H9 (cell line): ENCODE measurements at regions not wholly inside any gene's neighbourhood (a gene's known extent, or its start where the extent isn't known, plus 50 kb on each side); places are given as distances from the start of the nearest gene placed in this dataset.

ENCODE experiments used
- DNase-seq: peaks from one replicate; pipeline ENCODE4 v3.0.0-alpha.2; 2017
- H2AFZ ChIP-seq: one replicate; pipeline ENCODE4 v1.6.1; 2013; ENCODE audit warnings: mild to moderate bottlenecking, low read length, control low read depth, moderate library complexity
- H2AK5ac ChIP-seq: 2 replicates; pipeline ENCODE4 v1.6.1; 2013; ENCODE audit warnings: low read length, control low read depth, mixed read lengths; ENCODE audit not compliant: insufficient read length
- H2BK120ac ChIP-seq: one replicate; pipeline ENCODE4 v1.6.1; 2013; ENCODE audit warnings: low read depth, mild to moderate bottlenecking, low read length, control low read depth, inconsistent platforms; ENCODE audit not compliant: poor library complexity, severe bottlenecking
- H2BK12ac ChIP-seq: 2 replicates; pipeline ENCODE4 v1.6.1; 2013; ENCODE audit warnings: low read length, control low read depth, mixed read lengths, low read depth; ENCODE audit not compliant: insufficient read length
- H2BK15ac ChIP-seq: 2 replicates; pipeline ENCODE4 v1.6.1; 2013; ENCODE audit warnings: low read depth, low read length, control low read depth
- H2BK20ac ChIP-seq: one replicate; pipeline ENCODE4 v1.6.1; 2013; ENCODE audit warnings: low read depth, mild to moderate bottlenecking, low read length, control low read depth, inconsistent platforms; ENCODE audit not compliant: poor library complexity, severe bottlenecking
- H2BK5ac ChIP-seq: 2 replicates; pipeline ENCODE4 v1.6.1; 2013; ENCODE audit warnings: low read length, control low read depth, mixed read lengths; ENCODE audit not compliant: insufficient read length
- H3K14ac ChIP-seq: 2 replicates; pipeline ENCODE4 v1.6.1; 2013; ENCODE audit warnings: low read length, control low read depth; ENCODE audit not compliant: insufficient read depth
- H3K18ac ChIP-seq: 2 replicates; pipeline ENCODE4 v1.6.1; 2013; ENCODE audit warnings: low read depth, mild to moderate bottlenecking, mixed read lengths, low read length, control low read depth; ENCODE audit not compliant: insufficient read length
- H3K23ac ChIP-seq: 2 replicates; pipeline ENCODE4 v1.6.1; 2013; ENCODE audit warnings: low read length, control low read depth, mixed read lengths, low read depth; ENCODE audit not compliant: insufficient read length
- H3K23me2 ChIP-seq: 2 replicates; pipeline ENCODE4 v1.6.1; 2013; ENCODE audit warnings: low read depth, mild to moderate bottlenecking, mixed read lengths, low read length, control low read depth; ENCODE audit not compliant: insufficient read length, poor library complexity, severe bottlenecking
- H3K27ac ChIP-seq: 2 replicates; pipeline ENCODE4 v1.5.1; 2013; ENCODE audit warnings: low read length, control low read depth, mixed read lengths, low read depth; ENCODE audit not compliant: insufficient read length
- H3K27me3 ChIP-seq: 2 replicates; pipeline ENCODE4 v1.6.1; 2013; ENCODE audit warnings: low read length, control low read depth, inconsistent platforms; ENCODE audit not compliant: insufficient read depth
- H3K4ac ChIP-seq: 2 replicates; pipeline ENCODE4 v1.6.1; 2013; ENCODE audit warnings: low read depth, mild to moderate bottlenecking, control low read depth, inconsistent platforms, low read length, moderate library complexity
- H3K4me1 ChIP-seq: 2 replicates; pipeline ENCODE4 v1.6.1; 2013; ENCODE audit warnings: low read length, control low read depth, inconsistent platforms; ENCODE audit not compliant: insufficient read depth
- H3K4me2 ChIP-seq: 2 replicates; pipeline ENCODE4 v1.6.1; 2013; ENCODE audit warnings: low read length, control low read depth, mixed read lengths; ENCODE audit not compliant: insufficient read length, insufficient read depth
- H3K56ac ChIP-seq: 2 replicates; pipeline ENCODE4 v1.6.1; 2013; ENCODE audit warnings: low read depth, mild to moderate bottlenecking, mixed read lengths, low read length, control low read depth; ENCODE audit not compliant: insufficient read length
- H3K79me1 ChIP-seq: 2 replicates; pipeline ENCODE4 v1.6.1; 2013; ENCODE audit warnings: low read depth, mild to moderate bottlenecking, moderate library complexity, low read length, control low read depth, inconsistent platforms; ENCODE audit not compliant: insufficient read depth, poor library complexity, severe bottlenecking
- H3K79me2 ChIP-seq: 2 replicates; pipeline ENCODE4 v1.6.1; 2013; ENCODE audit warnings: low read length, control low read depth, inconsistent platforms; ENCODE audit not compliant: insufficient read depth
- H3K9ac ChIP-seq: 2 replicates; pipeline ENCODE4 v1.6.1; 2013; ENCODE audit warnings: low read length, control low read depth, mixed read lengths; ENCODE audit not compliant: insufficient read length; ENCODE audit errors: extremely low read depth
- H3K9me3 ChIP-seq: one replicate; pipeline ENCODE4 v1.6.1; 2013; ENCODE audit warnings: low read depth, low read length, inconsistent platforms; ENCODE audit not compliant: control insufficient read depth
- H3T11ph ChIP-seq: one replicate; pipeline ENCODE4 v1.6.1; 2013; ENCODE audit warnings: mild to moderate bottlenecking, low read length, control low read depth, inconsistent platforms
- H4K20me1 ChIP-seq: one replicate; pipeline ENCODE4 v1.6.1; 2013; ENCODE audit not compliant: control insufficient read depth, insufficient read length, insufficient read depth
- H4K5ac ChIP-seq: 2 replicates; pipeline ENCODE4 v1.6.1; 2013; ENCODE audit warnings: low read depth, mild to moderate bottlenecking, mixed read lengths, low read length, control low read depth; ENCODE audit not compliant: insufficient read length
- H4K8ac ChIP-seq: replicated peaks from 2 replicates; pipeline ENCODE4 v1.6.1; 2013; ENCODE audit warnings: low read length, control low read depth, mixed read lengths, low read depth; ENCODE audit not compliant: insufficient read length
- H4K91ac ChIP-seq: 2 replicates; pipeline ENCODE4 v1.6.1; 2013; ENCODE audit warnings: low read depth, mild to moderate bottlenecking, moderate library complexity, mixed read lengths, low read length, control low read depth; ENCODE audit not compliant: insufficient read length
- H3K27ac Mint-ChIP-seq, 3 experiments: 2 replicates in 2 of 3; 3 replicates in 1 of 3; pipeline ENCODE4 v1.8.0; 2020 to 2021; ENCODE audit warnings: mixed read lengths in 3 of 3, mild to moderate bottlenecking in 1 of 3, moderate library complexity in 1 of 3
- H3K27me3 Mint-ChIP-seq: 2 replicates; pipeline ENCODE4 v1.8.0; 2021; ENCODE audit warnings: low read depth, mild to moderate bottlenecking, moderate library complexity, mixed read lengths
- H3K36me3 Mint-ChIP-seq, 3 experiments: 2 replicates in 2 of 3; 3 replicates in 1 of 3; pipeline ENCODE4 v1.8.0; 2020 to 2021; ENCODE audit warnings: low read depth in 3 of 3, mixed read lengths in 3 of 3; ENCODE audit not compliant: insufficient read depth in 1 of 3
- H3K4me1 Mint-ChIP-seq, 2 experiments: 2 replicates each; pipeline ENCODE4 v1.8.0; 2020; ENCODE audit warnings: mixed read lengths in 2 of 2
- H3K4me3 Mint-ChIP-seq, 2 experiments: 2 replicates in 1 of 2; 3 replicates in 1 of 2; pipeline ENCODE4 v1.8.0; 2020 to 2021; ENCODE audit warnings: mild to moderate bottlenecking in 2 of 2, mixed read lengths in 2 of 2, moderate library complexity in 1 of 2
- H3K9me3 Mint-ChIP-seq, 2 experiments: 2 replicates in 1 of 2; 3 replicates in 1 of 2; pipeline ENCODE4 v1.8.0; 2020; ENCODE audit warnings: mild to moderate bottlenecking in 2 of 2, mixed read lengths in 2 of 2, moderate library complexity in 1 of 2
- CTCF ChIP-seq: fragments of 200-600 bp; sonication (generic); conservative IDR thresholded peaks from 3 replicates; pipeline ENCODE4 v1.8.0; 2021; ENCODE audit warnings: antibody characterized with exemption, mild to moderate bottlenecking
- WGBS: extraction: QIAGEN DNeasy Blood & Tissue Kit; methylation state at CpG from one replicate; pipeline ENCODE4 v1.1.7; 2013; ENCODE audit warnings: missing lambda C conversion rate, low lambda C conversion rate, mixed read lengths; ENCODE audit not compliant: insufficient read length; ENCODE audit errors: extremely low coverage; 5-methylcytosine and 5-hydroxymethylcytosine counted together

GRCh38 chr4:26009502-26009901 is 95.5 kb downstream of the SMIM20 start:
- H3K9me3 ChIP-seq, result no peaks in the 10 kb centered on the region
- no peak overlapping the region for H3T11ph ChIP-seq
- no CpG with 5 or more reads among the region's 3 CpGs for WGBS
- H3K4me2 ChIP-seq, result no peak overlapping the region
- H3K9ac ChIP-seq, result no peak overlapping the region
- H2BK20ac ChIP-seq, result no peak overlapping the region
- peaks cover 3% of the 10 kb centered on the region; the same call in 1 of the 2 replicates for H3K27me3 Mint-ChIP-seq
- no peak overlapping the region for H4K5ac ChIP-seq
- H2AFZ ChIP-seq, result no peak overlapping the region
- H3K4me1 ChIP-seq, result peaks cover 9% of the 10 kb centered on the region; the same call in 1 of the 2 replicates
- H3K4me3 Mint-ChIP-seq, result no peak overlapping the region
- H4K8ac ChIP-seq, result no peak overlapping the region
- H3K79me1 ChIP-seq, result no peaks in the 10 kb centered on the region
- H3K9me3 Mint-ChIP-seq, result peaks cover 9 to 13% of the 10 kb centered on the region in 2 experiments
- H3K4ac ChIP-seq, result no peak overlapping the region
- TF ChIP-seq CTCF, result no peak
- H3K79me2 ChIP-seq, result no peaks in the 10 kb centered on the region
- H4K20me1 ChIP-seq, result no peaks in the 10 kb centered on the region
- H3K4me1 Mint-ChIP-seq, result peaks cover 12 to 14% of the 10 kb centered on the region in 2 experiments
- no peak overlapping the region for H2BK120ac ChIP-seq
- no peak overlapping the region for H3K27ac Mint-ChIP-seq
- H3K27ac ChIP-seq, result no peak overlapping the region
- peaks cover 0 to 5% (median 0%) of the 10 kb centered on the region in 3 experiments; a peak in 1 of 7 replicates for H3K36me3 Mint-ChIP-seq
- no peak overlapping the region for H2AK5ac ChIP-seq
- no peak overlapping the region for H2BK5ac ChIP-seq
- H3K23me2 ChIP-seq, result no peaks in the 10 kb centered on the region
- no peak overlapping the region for H2BK12ac ChIP-seq
- no peak overlapping the region for H3K56ac ChIP-seq
- H4K91ac ChIP-seq, result no peak overlapping the region
- no peak for DNase-seq
- no peak overlapping the region for H2BK15ac ChIP-seq
- no peak overlapping the region for H3K23ac ChIP-seq
- no peaks in the 10 kb centered on the region for H3K27me3 ChIP-seq
- H3K18ac ChIP-seq, result no peak overlapping the region
- no peak overlapping the region for H3K14ac ChIP-seq
